GM12878 (cell line): ENCODE measurements at regions not wholly inside any gene's neighbourhood (a gene's known extent, or its start where the extent isn't known, plus 50 kb on each side); places are given as distances from the start of the nearest gene placed in this dataset.

Experiments
- ATAC-seq: fragments of 200-7000 bp; cut with Tn5 transposase; 3 replicates; pipeline ENCODE4 v1.9.1; 2020; ENCODE audit warnings: mild to moderate bottlenecking, moderate library complexity
- BruUV-seq: library from RNA; stranded (reverse); fragments of 400-500 nt; replicated peaks from 2 replicates; lab custom pipeline; 2021; lab: Mats Ljungman, UMichigan
- CTCF ChIA-PET: fragments of 300-600 bp; sonication (Branson Sonifier 250); formaldehyde crosslinking; extraction: SDS; loops from one replicate; lab custom pipeline; 2021; ENCODE audit warnings: inconsistent platforms; lab: Yijun Ruan, JAX
- POLR2A ChIA-PET: fragments of 350-600 bp; formaldehyde crosslinking; extraction: SDS; loops from one replicate; lab custom pipeline; 2021; ENCODE audit warnings: inconsistent platforms; lab: Charles Lee
- RAD21 ChIA-PET: fragments of 300-600 bp; sonication (Branson Sonifier 250); formaldehyde crosslinking; loops from one replicate; lab custom pipeline; 2023; ENCODE audit warnings: antibody characterized with exemption; ENCODE audit not compliant: unreplicated experiment; lab: Charles Lee
- SMC1A ChIA-PET: fragments of 300-600 bp; sonication (Branson Sonifier 250); formaldehyde crosslinking; loops from one replicate; lab custom pipeline; 2023; ENCODE audit not compliant: unreplicated experiment, uncharacterized antibody; lab: Charles Lee
- DNase-seq: peaks from one replicate; pipeline ENCODE4 v3.0.0-alpha.2; 2011; ENCODE audit warnings: low read depth, low spot score
- FAIRE-seq: peaks from 3 replicates; lab custom pipeline; 2011; peaks lifted over from hg19 to GRCh38; lab: Jason Lieb, UNC
- H2AFZ ChIP-seq: 2 replicates; pipeline ENCODE4 v1.6.0; 2011; ENCODE audit warnings: low read depth, low read length, control low read depth; ENCODE audit not compliant: control insufficient read depth
- H3K27ac ChIP-seq: 2 replicates; pipeline ENCODE4 v1.5.1; 2011; ENCODE audit warnings: control low read depth; ENCODE audit not compliant: control insufficient read depth, insufficient read depth
- H3K27me3 ChIP-seq, 2 experiments: replicated peaks in 1 of 2; 2 replicates each; pipeline versions ENCODE4 v1.6.0 to v1.6.1; 2011; ENCODE audit warnings: low read length in 1 of 2; ENCODE audit not compliant: control insufficient read depth in 2 of 2, insufficient read depth in 2 of 2
- H3K36me3 ChIP-seq, 2 experiments: 2 replicates each; pipeline ENCODE4 v1.5.1; 2011; ENCODE audit warnings: low read length in 1 of 2; ENCODE audit not compliant: control insufficient read depth in 2 of 2, insufficient read depth in 2 of 2
- H3K4me1 ChIP-seq: 2 replicates; pipeline ENCODE4 v1.6.1; 2011; ENCODE audit warnings: mild to moderate bottlenecking, low read length, moderate library complexity, mixed read lengths; ENCODE audit not compliant: control insufficient read depth, insufficient read depth
- H3K4me2 ChIP-seq: 2 replicates; pipeline ENCODE4 v1.6.0; 2011; ENCODE audit warnings: control low read depth; ENCODE audit not compliant: control insufficient read depth, insufficient read depth
- H3K4me3 ChIP-seq: fragments of 200-600 bp; sonication (generic); 2 replicates; pipeline ENCODE4 v1.5.1; 2016
- H3K79me2 ChIP-seq: 2 replicates; pipeline ENCODE4 v1.6.0; 2011; ENCODE audit warnings: low read length; ENCODE audit not compliant: control insufficient read depth, insufficient read depth
- H3K9ac ChIP-seq: 2 replicates; pipeline ENCODE4 v1.8.0; 2011; ENCODE audit warnings: low read length, control low read depth, mixed read lengths; ENCODE audit not compliant: control insufficient read depth, insufficient read depth
- H3K9me3 ChIP-seq: replicated peaks from 3 replicates; pipeline ENCODE4 v1.5.1; 2011; ENCODE audit warnings: mild to moderate bottlenecking, low read length; ENCODE audit not compliant: control insufficient read depth, insufficient read depth
- H4K20me1 ChIP-seq: 2 replicates; pipeline ENCODE4 v1.6.0; 2011; ENCODE audit not compliant: control insufficient read depth, insufficient read depth
- GABPA ChIP-seq: IDR thresholded peaks from 2 replicates; pipeline ENCODE4 v1.6.1; 2014; ENCODE audit warnings: antibody characterized with exemption, low read depth, mild to moderate bottlenecking, inconsistent platforms
- GATAD2B ChIP-seq: fragments of 450-650 bp; conservative IDR thresholded peaks from 2 replicates; pipeline ENCODE4 v1.6.1; 2017; ENCODE audit warnings: low read depth, mild to moderate bottlenecking, moderate library complexity
- IRF4 ChIP-seq: IDR thresholded peaks from 2 replicates; pipeline ENCODE4 v1.6.1; 2011; ENCODE audit warnings: low read depth, low read length
- MXI1 ChIP-seq: fragments of 150-350 bp; IDR thresholded peaks from 2 replicates; pipeline ENCODE4 v1.6.1; 2011; ENCODE audit warnings: low read depth, mild to moderate bottlenecking, inconsistent platforms, low read length, improper control_type of control experiment
- NFYB ChIP-seq: IDR thresholded peaks from 2 replicates; pipeline ENCODE4 v1.6.1; 2011; ENCODE audit warnings: low read depth, mild to moderate bottlenecking, low read length, improper control_type of control experiment, moderate library complexity; ENCODE audit not compliant: insufficient read depth
- NR2C1 ChIP-seq: fragments of 450-650 bp; IDR thresholded peaks from 2 replicates; pipeline ENCODE4 v1.6.1; 2017; ENCODE audit warnings: antibody characterized with exemption, mild to moderate bottlenecking, moderate library complexity
- NRF1 ChIP-seq: conservative IDR thresholded peaks from 2 replicates; pipeline ENCODE4 v1.6.1; 2011; ENCODE audit warnings: mild to moderate bottlenecking, low read depth, low read length, improper control_type of control experiment
- PAX5 ChIP-seq: IDR thresholded peaks from 2 replicates; pipeline ENCODE4 v1.6.1; 2011; ENCODE audit warnings: low read depth, low read length, borderline replicate concordance
- SMC3 ChIP-seq: IDR thresholded peaks from 2 replicates; pipeline ENCODE4 v1.6.1; 2011; ENCODE audit warnings: low read length, improper control_type of control experiment, borderline replicate concordance
- SRF ChIP-seq, 2 experiments: IDR thresholded peaks; 2 replicates each; pipeline ENCODE4 v1.6.1; 2011; ENCODE audit warnings: low read depth in 2 of 2, low read length in 2 of 2, mild to moderate bottlenecking in 1 of 2, moderate library complexity in 1 of 2
- TBL1XR1 ChIP-seq: IDR thresholded peaks from 2 replicates; pipeline ENCODE4 v1.6.1; 2012; ENCODE audit warnings: low read depth, low read length, improper control_type of control experiment
- TCF12 ChIP-seq: IDR thresholded peaks from 2 replicates; pipeline ENCODE4 v1.6.1; 2011; ENCODE audit warnings: low read depth, mild to moderate bottlenecking, low read length
- ZNF24 ChIP-seq: fragments of 450-650 bp; IDR thresholded peaks from 2 replicates; pipeline ENCODE4 v1.6.1; 2017; ENCODE audit warnings: antibody characterized with exemption, mild to moderate bottlenecking
- ZZZ3 ChIP-seq: IDR thresholded peaks from 2 replicates; pipeline ENCODE4 v1.6.1; 2011; ENCODE audit warnings: low read depth; ENCODE audit not compliant: control insufficient read depth, insufficient read length
- WGBS: methylation state at CpG from one replicate; pipeline ENCODE4 v1.1.6; 2016; ENCODE audit warnings: low lambda C conversion rate; ENCODE audit not compliant: insufficient replicate concordance, insufficient coverage; ENCODE audit errors: missing lambda C conversion rate; 5-methylcytosine and 5-hydroxymethylcytosine counted together
- in situ Hi-C: fragments of 300-500 bp; cut with MboI; formaldehyde crosslinking; loops from 9 replicates; pipeline ENCODE4 v1.14.3; 2018; ENCODE audit warnings: mixed read lengths
- intact Hi-C: fragments of 100-400 bp; cut with micrococcal nuclease; formaldehyde crosslinking; loops from one replicate; pipeline ENCODE4 v1.14.2; 2022; ENCODE audit not compliant: unreplicated experiment
- TF ChIP-seq, protein P1 (sequence below): fragments of 150-350 bp; IDR thresholded peaks from 2 replicates; pipeline ENCODE4 v1.6.1; 2016; ENCODE audit warnings: low read depth, low read length
- TF ChIP-seq, protein P2 (sequence below): IDR thresholded peaks from 2 replicates; pipeline ENCODE4 v1.6.1; 2012; ENCODE audit warnings: low read length, inconsistent platforms
- TF ChIP-seq, protein P3 (sequence below): IDR thresholded peaks from 2 replicates; pipeline ENCODE4 v1.6.1; 2012; ENCODE audit warnings: low read depth, low read length, improper control_type of control experiment

DNA sequence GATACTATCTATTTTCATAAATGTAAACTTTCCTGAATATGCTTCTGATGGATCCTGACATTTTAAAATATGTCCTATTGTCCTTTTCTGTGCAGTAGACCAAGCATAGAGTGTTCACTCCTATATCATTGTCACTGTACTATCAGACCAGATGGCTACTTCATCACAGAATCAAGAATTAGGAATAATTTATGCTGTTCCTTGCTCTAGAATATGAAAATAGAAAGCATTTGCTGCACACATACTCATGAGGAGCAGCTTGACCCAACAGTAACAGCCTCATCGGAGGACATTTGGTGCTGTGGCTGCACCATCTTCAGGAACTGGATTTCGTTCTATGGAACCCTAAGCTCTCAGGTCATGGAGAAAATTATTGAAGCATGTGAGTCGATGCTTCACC is 468.9 kb upstream of the HNRNPA3 start (continued):
- TF ChIP-seq, protein P1, sequence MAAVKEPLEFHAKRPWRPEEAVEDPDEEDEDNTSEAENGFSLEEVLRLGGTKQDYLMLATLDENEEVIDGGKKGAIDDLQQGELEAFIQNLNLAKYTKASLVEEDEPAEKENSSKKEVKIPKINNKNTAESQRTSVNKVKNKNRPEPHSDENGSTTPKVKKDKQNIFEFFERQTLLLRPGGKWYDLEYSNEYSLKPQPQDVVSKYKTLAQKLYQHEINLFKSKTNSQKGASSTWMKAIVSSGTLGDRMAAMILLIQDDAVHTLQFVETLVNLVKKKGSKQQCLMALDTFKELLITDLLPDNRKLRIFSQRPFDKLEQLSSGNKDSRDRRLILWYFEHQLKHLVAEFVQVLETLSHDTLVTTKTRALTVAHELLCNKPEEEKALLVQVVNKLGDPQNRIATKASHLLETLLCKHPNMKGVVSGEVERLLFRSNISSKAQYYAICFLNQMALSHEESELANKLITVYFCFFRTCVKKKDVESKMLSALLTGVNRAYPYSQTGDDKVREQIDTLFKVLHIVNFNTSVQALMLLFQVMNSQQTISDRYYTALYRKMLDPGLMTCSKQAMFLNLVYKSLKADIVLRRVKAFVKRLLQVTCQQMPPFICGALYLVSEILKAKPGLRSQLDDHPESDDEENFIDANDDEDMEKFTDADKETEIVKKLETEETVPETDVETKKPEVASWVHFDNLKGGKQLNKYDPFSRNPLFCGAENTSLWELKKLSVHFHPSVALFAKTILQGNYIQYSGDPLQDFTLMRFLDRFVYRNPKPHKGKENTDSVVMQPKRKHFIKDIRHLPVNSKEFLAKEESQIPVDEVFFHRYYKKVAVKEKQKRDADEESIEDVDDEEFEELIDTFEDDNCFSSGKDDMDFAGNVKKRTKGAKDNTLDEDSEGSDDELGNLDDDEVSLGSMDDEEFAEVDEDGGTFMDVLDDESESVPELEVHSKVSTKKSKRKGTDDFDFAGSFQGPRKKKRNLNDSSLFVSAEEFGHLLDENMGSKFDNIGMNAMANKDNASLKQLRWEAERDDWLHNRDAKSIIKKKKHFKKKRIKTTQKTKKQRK = no peak
- TF ChIP-seq IRF4 (no peak), GABPA (no peak), NR2C1 (no peak), NRF1 (no peak)
- TF ChIP-seq, protein P2, sequence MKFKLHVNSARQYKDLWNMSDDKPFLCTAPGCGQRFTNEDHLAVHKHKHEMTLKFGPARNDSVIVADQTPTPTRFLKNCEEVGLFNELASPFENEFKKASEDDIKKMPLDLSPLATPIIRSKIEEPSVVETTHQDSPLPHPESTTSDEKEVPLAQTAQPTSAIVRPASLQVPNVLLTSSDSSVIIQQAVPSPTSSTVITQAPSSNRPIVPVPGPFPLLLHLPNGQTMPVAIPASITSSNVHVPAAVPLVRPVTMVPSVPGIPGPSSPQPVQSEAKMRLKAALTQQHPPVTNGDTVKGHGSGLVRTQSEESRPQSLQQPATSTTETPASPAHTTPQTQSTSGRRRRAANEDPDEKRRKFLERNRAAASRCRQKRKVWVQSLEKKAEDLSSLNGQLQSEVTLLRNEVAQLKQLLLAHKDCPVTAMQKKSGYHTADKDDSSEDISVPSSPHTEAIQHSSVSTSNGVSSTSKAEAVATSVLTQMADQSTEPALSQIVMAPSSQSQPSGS = no peak
- TF ChIP-seq, protein P3, sequence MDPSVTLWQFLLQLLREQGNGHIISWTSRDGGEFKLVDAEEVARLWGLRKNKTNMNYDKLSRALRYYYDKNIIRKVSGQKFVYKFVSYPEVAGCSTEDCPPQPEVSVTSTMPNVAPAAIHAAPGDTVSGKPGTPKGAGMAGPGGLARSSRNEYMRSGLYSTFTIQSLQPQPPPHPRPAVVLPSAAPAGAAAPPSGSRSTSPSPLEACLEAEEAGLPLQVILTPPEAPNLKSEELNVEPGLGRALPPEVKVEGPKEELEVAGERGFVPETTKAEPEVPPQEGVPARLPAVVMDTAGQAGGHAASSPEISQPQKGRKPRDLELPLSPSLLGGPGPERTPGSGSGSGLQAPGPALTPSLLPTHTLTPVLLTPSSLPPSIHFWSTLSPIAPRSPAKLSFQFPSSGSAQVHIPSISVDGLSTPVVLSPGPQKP = no peak
- TF ChIP-seq, all 136 proteins: peak for 0

DNA sequence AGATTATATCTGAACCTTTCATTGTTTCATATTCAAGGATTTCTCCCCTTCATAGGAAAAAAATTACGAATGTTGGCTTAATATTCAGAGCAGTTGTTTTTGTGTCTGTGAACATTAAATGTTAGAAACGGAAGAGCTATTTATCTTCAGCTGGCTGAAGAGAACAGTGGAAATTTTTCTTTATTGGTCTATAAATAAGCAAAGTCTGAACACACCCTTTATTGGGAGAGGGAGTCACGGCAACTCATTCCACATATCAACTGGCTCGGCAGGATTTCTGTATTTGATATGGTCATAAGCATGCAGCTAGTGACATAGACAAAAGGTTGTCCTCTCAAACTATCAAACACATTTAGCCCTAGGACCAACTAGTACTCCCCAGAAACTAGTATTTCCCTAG is 468.4 kb upstream of the HNRNPA3 start:
- no peaks in the 10 kb centered on the region for H3K9me3 ChIP-seq
- H3K9ac ChIP-seq = no peak overlapping the region
- CTCF ChIA-PET = interaction anchor here (1.0 to 1.4 kb wide), 3 partner anchors 8 to 90 kb away, joined by 3 to 4 read pairs (median 3); no protein-coding TSS in a partner anchor
- H3K4me2 ChIP-seq = no peak overlapping the region
- no peaks in the 10 kb centered on the region for H3K4me1 ChIP-seq
- no peaks in the 10 kb centered on the region for H3K36me3 ChIP-seq
- WGBS = 61% methylated on average over 4 of the region's 4 CpGs
- FAIRE-seq = no peak
- ATAC-seq = no peak
- BruUV-seq = no TSS peak
- POLR2A ChIA-PET = interaction anchor here (1.1 kb wide), 1 partner anchor 10 kb away, joined by 3 read pairs; no protein-coding TSS in a partner anchor
- H3K27ac ChIP-seq = no peak overlapping the region
- no peak overlapping the region for H3K4me3 ChIP-seq
- in situ Hi-C loops (no loop called here), intact Hi-C loops (no loop called here)
- no peaks in the 10 kb centered on the region for H4K20me1 ChIP-seq
- no peak overlapping the region for H2AFZ ChIP-seq
- no peak for DNase-seq
- RAD21 ChIA-PET = no interaction called here
- H3K79me2 ChIP-seq = no peaks in the 10 kb centered on the region
- SMC1A ChIA-PET = interaction anchor here (0.7 kb wide), 1 partner anchor 164 kb away, joined by 3 read pairs; no protein-coding TSS in a partner anchor
- no peaks in the 10 kb centered on the region for H3K27me3 ChIP-seq
- TF ChIP-seq SMC3 (no peak), ZZZ3 (no peak), ZNF24 (no peak), PAX5 (no peak), MXI1 (no peak), TCF12 (no peak), TBL1XR1 (no peak), GATAD2B (no peak), NFYB (no peak), SRF (IDR thresholded peaks at IDR 0.05; ENCODE audit: low read depth in 2 of 2, low read length in 2 of 2) (no peak)
